Keratinocyte (primary cell): ENCODE measurements at regions not wholly inside any gene's neighbourhood (a gene's known extent, or its start where the extent isn't known, plus 50 kb on each side); places are given as distances from the start of the nearest gene placed in this dataset.

Experiments
- DNase-seq: peaks from one replicate; pipeline ENCODE4 v3.0.0-alpha.2; 2011; ENCODE audit warnings: low read depth, missing footprints, low spot score
- FAIRE-seq: peaks from 2 replicates; lab custom pipeline; 2011; peaks lifted over from hg19 to GRCh38; lab: Jason Lieb, UNC
- H2AFZ ChIP-seq: 2 replicates; pipeline ENCODE4 v1.6.0; 2012; ENCODE audit warnings: low read length, control low read depth, inconsistent platforms; ENCODE audit not compliant: control insufficient read depth
- H3K27ac ChIP-seq: 2 replicates; pipeline ENCODE4 v1.5.1; 2011; ENCODE audit warnings: low read length; ENCODE audit not compliant: control insufficient read depth, insufficient read depth
- H3K27me3 ChIP-seq: 3 replicates; pipeline ENCODE4 v1.6.0; 2011; ENCODE audit warnings: low read length; ENCODE audit not compliant: control insufficient read depth, insufficient read depth; ENCODE audit errors: extremely low read depth
- H3K36me3 ChIP-seq, 2 experiments: 2 replicates in 1 of 2; 3 replicates in 1 of 2; pipeline ENCODE4 v1.5.1; 2011; ENCODE audit warnings: low read length in 2 of 2, mild to moderate bottlenecking in 1 of 2; ENCODE audit not compliant: control insufficient read depth in 2 of 2, insufficient read depth in 2 of 2; ENCODE audit errors: extremely low read depth in 1 of 2
- H3K4me1 ChIP-seq: 3 replicates; pipeline ENCODE4 v1.5.1; 2011; ENCODE audit warnings: low read length; ENCODE audit not compliant: control insufficient read depth, insufficient read depth; ENCODE audit errors: extremely low read depth
- H3K4me2 ChIP-seq: 3 replicates; pipeline ENCODE4 v1.6.0; 2011; ENCODE audit warnings: low read depth, low read length; ENCODE audit not compliant: control insufficient read depth, insufficient read depth; ENCODE audit errors: extremely low read depth
- H3K4me3 ChIP-seq, 3 experiments: fragments of 200-600 bp in 1 of 3; sonication (generic) in 1 of 3; 2 replicates in 2 of 3; 3 replicates in 1 of 3; pipeline ENCODE4 v1.5.1; 2011 to 2016; ENCODE audit warnings: low read length in 3 of 3, mild to moderate bottlenecking in 3 of 3, control low read depth in 2 of 3, inconsistent platforms in 1 of 3, low read depth in 1 of 3, mixed read lengths in 1 of 3, mixed run types in 1 of 3, moderate library complexity in 1 of 3; ENCODE audit not compliant: control insufficient read depth in 2 of 3, insufficient read depth in 2 of 3; ENCODE audit errors: extremely low read depth in 1 of 3
- H3K79me2 ChIP-seq: 2 replicates; pipeline ENCODE4 v1.6.0; 2012; ENCODE audit warnings: low read length; ENCODE audit not compliant: control insufficient read depth, insufficient read depth
- H3K9ac ChIP-seq: 3 replicates; pipeline ENCODE4 v1.6.0; 2011; ENCODE audit warnings: low read length; ENCODE audit not compliant: control insufficient read depth, insufficient read depth; ENCODE audit errors: extremely low read depth
- H3K9me1 ChIP-seq: 3 replicates; pipeline ENCODE4 v1.6.0; 2011; ENCODE audit warnings: low read length; ENCODE audit not compliant: control insufficient read depth, insufficient read depth; ENCODE audit errors: extremely low read depth
- H3K9me3 ChIP-seq: 2 replicates; pipeline ENCODE4 v1.5.1; 2012; ENCODE audit warnings: low read depth, low read length; ENCODE audit not compliant: control insufficient read depth
- H4K20me1 ChIP-seq: 3 replicates; pipeline ENCODE4 v1.6.0; 2011; ENCODE audit warnings: low read length; ENCODE audit not compliant: control insufficient read depth, insufficient read depth; ENCODE audit errors: extremely low read depth
- CTCF ChIP-seq, 3 experiments: IDR thresholded peaks in 1 of 3; conservative IDR thresholded peaks in 1 of 3; optimal IDR thresholded peaks in 1 of 3; 2 replicates in 2 of 3; 3 replicates in 1 of 3; pipeline versions ENCODE3 to v1.5.1; 2011; ENCODE audit warnings: low read length in 3 of 3, mild to moderate bottlenecking in 3 of 3, moderate library complexity in 2 of 3, control low read depth in 1 of 3, inconsistent platforms in 1 of 3; ENCODE audit not compliant: insufficient read depth in 2 of 3; ENCODE audit errors: extremely low read depth in 1 of 3
- EZH2 ChIP-seq: IDR thresholded peaks from one replicate; pipeline ENCODE4 v1.6.1; 2012; ENCODE audit warnings: inconsistent platforms, mild to moderate bottlenecking, low read length, moderate library complexity
- dilution Hi-C: fragments of 300-500 bp; cut with MboI; formaldehyde crosslinking; loops from one replicate; pipeline ENCODE4 v1.7.0; 2020; ENCODE audit warnings: low sequenced_read_pairs; ENCODE audit not compliant: extremely low pct_ligation_motif_present

- DNase-seq (no peak), FAIRE-seq (no peak)
- dilution Hi-C loops, result no loop called here
- Histone ChIP-seq H3K9me1 (no peaks in the 10 kb centered on the region), H3K4me3 (no peak overlapping the region), H4K20me1 (no peaks in the 10 kb centered on the region), H3K9ac (no peak overlapping the region), H3K36me3 (no peaks in the 10 kb centered on the region), H3K9me3 (no peaks in the 10 kb centered on the region), H3K27me3 (no peaks in the 10 kb centered on the region), H2AFZ (no peak overlapping the region), H3K4me2 (no peak overlapping the region), H3K79me2 (no peaks in the 10 kb centered on the region), H3K4me1 (no peaks in the 10 kb centered on the region), H3K27ac (no peak overlapping the region)
- TF ChIP-seq CTCF (optimal IDR thresholded peaks at IDR 0.05 in 1 of 3, IDR thresholded peaks at IDR 0.05 in 1 of 3, conservative IDR thresholded peaks at IDR 0.05 in 1 of 3; ENCODE audit: extremely low read depth in 1 of 3, insufficient read depth in 2 of 3, low read length in 3 of 3) (no peak), EZH2 (no peak)
Observed at GRCh38 chr13:90723381-90723780, 624.1 kb upstream of the MIR17HG start.

GRCh38 chr13:90726375-90726774 is 621.1 kb upstream of the MIR17HG start:
- no peak overlapping the region for H3K4me3 ChIP-seq
- H2AFZ ChIP-seq, result no peak overlapping the region
- TF ChIP-seq CTCF (optimal IDR thresholded peaks at IDR 0.05 in 1 of 3, IDR thresholded peaks at IDR 0.05 in 1 of 3, conservative IDR thresholded peaks at IDR 0.05 in 1 of 3; ENCODE audit: extremely low read depth in 1 of 3, insufficient read depth in 2 of 3, low read length in 3 of 3) (no peak), EZH2 (no peak)

More at GRCh38 chr13:90726375-90726774, 621.1 kb upstream of the MIR17HG start:
- H3K79me2 ChIP-seq, result no peaks in the 10 kb centered on the region
- H3K4me1 ChIP-seq, result no peaks in the 10 kb centered on the region
- H3K9ac ChIP-seq, result no peak overlapping the region
- H3K36me3 ChIP-seq, result no peaks in the 10 kb centered on the region
- no peak for DNase-seq
- no peaks in the 10 kb centered on the region for H3K9me1 ChIP-seq
- dilution Hi-C loops, result no loop called here
- H3K27ac ChIP-seq, result no peak overlapping the region
- H4K20me1 ChIP-seq, result no peaks in the 10 kb centered on the region
- H3K27me3 ChIP-seq, result no peaks in the 10 kb centered on the region
- no peak for FAIRE-seq
- H3K4me2 ChIP-seq, result no peak overlapping the region
- no peaks in the 10 kb centered on the region for H3K9me3 ChIP-seq
